ENCODE measurements at regions not wholly inside any gene's neighbourhood (a gene's known extent, or its start where the extent isn't known, plus 50 kb on each side); places are given as distances from the start of the nearest gene placed in this dataset.

DNA sequence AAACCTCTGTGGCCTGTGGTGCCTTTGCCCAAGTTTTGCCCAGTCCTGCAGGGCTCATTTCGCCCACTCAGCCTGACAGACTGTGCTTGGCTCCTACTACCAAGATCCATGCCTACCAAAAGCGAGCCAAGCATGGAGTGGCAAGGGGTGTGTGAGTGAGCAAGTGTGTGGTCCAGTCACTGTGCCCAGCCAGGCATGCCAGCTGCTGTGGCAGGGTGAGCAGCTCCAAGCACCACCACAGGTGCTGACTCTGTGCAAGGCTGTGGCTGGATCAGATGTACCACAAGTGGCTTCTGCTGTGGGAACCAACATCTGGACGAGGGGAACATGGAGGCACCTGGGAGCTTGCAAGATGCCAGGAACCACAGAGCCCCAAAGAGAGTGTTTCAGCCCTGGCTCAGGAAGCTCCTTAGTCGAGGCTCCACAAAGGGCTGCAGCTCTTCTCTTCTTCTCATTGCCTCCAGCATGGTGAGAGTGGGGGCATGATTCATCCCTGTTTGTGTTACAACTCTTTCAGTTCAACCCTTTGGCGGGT lies 1564.2 kb upstream of the MIR17HG start:
- no peak overlapping the region for H3K4me3 Mint-ChIP-seq
- peaks cover 3% of the 10 kb centered on the region for H3K9me3 Mint-ChIP-seq
- DNase-seq (ENCODE audit: low spot score in 2 of 2) = no peak
- no peak for ATAC-seq
- no peaks in the 10 kb centered on the region for H3K36me3 Mint-ChIP-seq
- no peak overlapping the region for H3K27ac Mint-ChIP-seq
- H3K4me1 Mint-ChIP-seq = no peaks in the 10 kb centered on the region

- Mint-ChIP-seq H3K36me3 (no peaks in the 10 kb centered on the region), H3K9me3 (peaks cover 3% of the 10 kb centered on the region), H3K4me1 (no peaks in the 10 kb centered on the region), H3K27ac (no peak overlapping the region), H3K4me3 (no peak overlapping the region)
- DNase-seq (ENCODE audit: low spot score in 2 of 2) = no peak
- peak; percentile 13 for ATAC-seq
Observed at GRCh38 chr13:89784161-89784809, 1563.2 kb upstream of the MIR17HG start.

DNA sequence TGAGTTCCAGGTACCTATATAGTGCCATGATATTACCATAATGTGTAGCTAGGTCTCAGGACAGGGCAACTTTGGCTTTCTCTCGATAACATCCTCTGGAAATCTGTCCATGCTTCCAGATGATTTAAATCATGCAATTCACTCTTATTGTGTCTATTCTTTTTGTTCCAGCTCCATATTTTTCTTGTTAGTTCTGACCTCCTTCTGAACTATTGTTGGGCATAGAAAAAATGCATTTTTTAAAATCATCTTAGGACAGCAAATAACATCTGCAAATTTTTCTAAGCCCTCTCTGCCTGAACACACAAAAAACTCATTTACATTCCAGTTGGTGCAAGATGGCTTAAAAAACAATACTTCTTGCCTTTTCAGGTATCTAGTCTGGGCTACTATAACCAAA lies 1561.0 kb upstream of the MIR17HG start:
- Mint-ChIP-seq H3K9me3 (no peaks in the 10 kb centered on the region), H3K4me3 (no peak overlapping the region), H3K36me3 (no peaks in the 10 kb centered on the region), H3K4me1 (no peaks in the 10 kb centered on the region), H3K27ac (no peak overlapping the region)
- DNase-seq (ENCODE audit: low spot score in 2 of 2) (no peak), ATAC-seq (no peak)

DNA sequence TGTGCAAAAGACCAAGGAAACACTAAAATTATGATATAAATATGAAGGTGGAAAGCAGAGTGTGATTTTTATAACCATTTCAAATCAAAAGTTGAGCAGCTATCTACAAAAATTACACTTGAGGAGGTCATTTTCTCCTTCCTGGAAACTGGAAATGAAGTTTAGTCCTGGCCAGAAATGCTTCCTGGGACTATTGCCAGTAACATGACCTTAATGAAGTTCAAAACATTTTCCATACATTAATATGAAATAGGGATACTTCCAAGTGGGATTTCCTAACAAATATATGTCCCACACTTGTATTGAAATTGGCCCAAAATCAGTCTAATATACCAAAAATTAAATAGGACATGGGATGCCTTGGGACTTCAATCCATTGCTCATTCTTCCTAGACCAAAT lies 1556.8 kb upstream of the MIR17HG start:
- Mint-ChIP-seq H3K36me3 (no peaks in the 10 kb centered on the region), H3K9me3 (peaks cover 4% of the 10 kb centered on the region), H3K27ac (no peak overlapping the region), H3K4me1 (no peaks in the 10 kb centered on the region), H3K4me3 (no peak overlapping the region)
- no peak for ATAC-seq
- DNase-seq (ENCODE audit: low spot score in 2 of 2) = no peak

DNA sequence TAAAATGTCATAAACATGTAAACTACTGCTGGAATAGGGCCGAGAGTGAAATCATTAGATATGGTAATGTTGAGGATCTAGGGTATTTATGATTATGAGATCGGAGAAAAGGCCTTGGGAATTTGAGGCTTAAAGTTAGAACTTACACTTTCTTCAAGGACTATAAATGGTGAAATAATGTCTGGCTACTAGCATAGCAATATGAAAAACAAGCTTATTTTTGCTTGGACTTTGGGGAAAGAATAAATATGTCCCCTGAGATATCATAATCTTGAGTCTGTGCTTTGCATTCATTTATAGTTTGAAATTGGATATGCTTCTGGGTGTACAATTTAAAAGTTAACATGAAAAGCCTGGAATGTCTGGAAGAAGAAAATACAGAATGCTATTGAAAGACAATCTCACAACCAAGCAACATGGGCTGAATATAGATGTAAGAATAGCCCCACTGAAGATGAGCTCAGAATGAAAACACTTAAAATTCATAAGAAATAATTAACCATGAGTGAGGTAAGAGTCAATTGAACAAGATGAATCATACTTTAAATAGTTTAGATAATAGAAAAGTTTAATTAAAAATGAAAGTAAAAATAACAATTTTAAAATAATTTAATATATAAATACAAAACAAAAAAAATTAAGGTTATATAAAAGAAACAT lies 1555.4 kb upstream of the MIR17HG start:
- no peak for ATAC-seq
- DNase-seq (ENCODE audit: low spot score in 2 of 2) = no peak
- H3K36me3 Mint-ChIP-seq = no peaks in the 10 kb centered on the region
- no peak overlapping the region for H3K27ac Mint-ChIP-seq
- H3K4me3 Mint-ChIP-seq = no peak overlapping the region
- no peaks in the 10 kb centered on the region for H3K4me1 Mint-ChIP-seq
- H3K9me3 Mint-ChIP-seq = peaks cover 5% of the 10 kb centered on the region

DNA sequence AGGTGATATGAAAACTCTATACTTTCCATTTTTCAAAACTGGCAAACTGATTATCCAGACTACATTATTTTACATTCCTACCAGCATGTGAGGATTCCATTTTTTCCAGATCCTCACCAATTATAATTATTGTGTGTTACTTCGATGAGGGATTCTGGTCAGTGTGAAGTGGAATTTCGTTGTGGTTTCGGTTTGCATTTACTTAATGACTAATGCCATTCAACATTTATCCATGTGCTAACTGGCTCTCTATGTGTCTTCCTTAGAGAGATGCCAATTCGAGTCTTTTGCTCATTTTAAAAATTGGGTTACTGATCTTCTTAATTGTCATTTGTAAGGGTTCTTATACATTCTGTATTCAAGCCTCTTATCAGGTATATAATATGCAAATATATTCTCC lies 1551.3 kb upstream of the MIR17HG start:
- no peak for DNase-seq (ENCODE audit: low spot score in 2 of 2)
- H3K36me3 Mint-ChIP-seq = no peaks in the 10 kb centered on the region
- no peak for ATAC-seq
- H3K27ac Mint-ChIP-seq = no peak overlapping the region
- H3K4me1 Mint-ChIP-seq = no peaks in the 10 kb centered on the region
- H3K4me3 Mint-ChIP-seq = no peak overlapping the region
- H3K9me3 Mint-ChIP-seq = peaks cover 9% of the 10 kb centered on the region

GRCh38 chr13:89803839-89804238 lies 1543.6 kb upstream of the MIR17HG start:
- Mint-ChIP-seq H3K27ac (no peak overlapping the region), H3K4me1 (no peaks in the 10 kb centered on the region), H3K36me3 (no peaks in the 10 kb centered on the region), H3K9me3 (peaks cover 7% of the 10 kb centered on the region), H3K4me3 (no peak overlapping the region)
- DNase-seq (ENCODE audit: low spot score in 2 of 2) (no peak), ATAC-seq (no peak)

DNA sequence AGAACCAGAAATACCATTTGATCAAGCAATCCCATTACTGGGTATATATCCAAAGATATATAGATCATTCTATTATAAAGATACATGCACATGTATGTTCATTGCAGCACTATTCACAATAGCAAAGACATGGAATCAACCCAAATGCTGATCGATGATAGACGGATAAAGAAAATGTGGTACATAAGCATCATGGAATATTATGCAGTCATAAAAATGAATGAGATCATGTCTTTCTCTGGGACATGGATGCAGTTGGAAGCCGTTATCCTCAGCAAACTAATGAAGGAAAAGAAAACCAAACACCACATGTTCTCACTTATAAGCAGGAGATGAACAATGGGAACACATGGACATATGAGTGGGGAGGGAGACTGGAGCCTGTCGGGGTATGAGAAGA lies 1540.9 kb upstream of the MIR17HG start:
- peaks cover 5% of the 10 kb centered on the region for H3K9me3 Mint-ChIP-seq
- no peaks in the 10 kb centered on the region for H3K4me1 Mint-ChIP-seq
- H3K4me3 Mint-ChIP-seq = no peak overlapping the region
- H3K36me3 Mint-ChIP-seq = no peaks in the 10 kb centered on the region
- DNase-seq (ENCODE audit: low spot score in 2 of 2) (no peak), ATAC-seq (no peak)
- H3K27ac Mint-ChIP-seq = no peak overlapping the region

GRCh38 chr13:89812856-89813255 lies 1534.6 kb upstream of the MIR17HG start:
- H3K4me1 Mint-ChIP-seq = no peaks in the 10 kb centered on the region
- H3K9me3 Mint-ChIP-seq = peaks cover 8% of the 10 kb centered on the region
- no peaks in the 10 kb centered on the region for H3K36me3 Mint-ChIP-seq
- no peak overlapping the region for H3K4me3 Mint-ChIP-seq
- ATAC-seq (no peak), DNase-seq (ENCODE audit: low spot score in 2 of 2) (no peak)
- no peak overlapping the region for H3K27ac Mint-ChIP-seq

DNA sequence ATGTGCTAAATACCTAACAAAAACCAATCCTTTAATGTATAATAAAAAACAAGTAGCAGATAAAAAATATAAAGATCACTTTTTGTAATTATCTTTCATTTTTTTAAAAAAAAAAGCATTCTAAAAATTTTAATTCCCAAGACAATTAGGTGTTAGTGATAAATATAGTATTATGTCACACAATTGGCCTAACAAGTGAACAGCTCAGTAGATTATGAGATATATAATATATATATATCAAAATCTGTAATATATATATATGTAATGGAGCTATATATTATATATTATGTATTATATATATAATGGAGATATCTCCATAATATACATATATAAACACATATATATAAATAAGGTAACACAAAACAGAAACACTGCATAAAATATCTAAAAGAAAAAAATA lies 1531.1 kb upstream of the MIR17HG start:
- no peak overlapping the region for H3K27ac Mint-ChIP-seq
- no peaks in the 10 kb centered on the region for H3K4me1 Mint-ChIP-seq
- peaks cover 8% of the 10 kb centered on the region for H3K9me3 Mint-ChIP-seq
- no peak for ATAC-seq
- DNase-seq (ENCODE audit: low spot score in 2 of 2) = no peak
- no peak overlapping the region for H3K4me3 Mint-ChIP-seq
- no peaks in the 10 kb centered on the region for H3K36me3 Mint-ChIP-seq

- Mint-ChIP-seq H3K9me3 (peaks cover 2% of the 10 kb centered on the region), H3K4me1 (no peaks in the 10 kb centered on the region), H3K36me3 (no peaks in the 10 kb centered on the region), H3K27ac (no peak overlapping the region), H3K4me3 (no peak overlapping the region)
- no peak for DNase-seq (ENCODE audit: low spot score in 2 of 2)
- ATAC-seq = no peak
Observed at GRCh38 chr13:89822467-89822866, 1525.0 kb upstream of the MIR17HG start.

- Mint-ChIP-seq H3K36me3 (no peaks in the 10 kb centered on the region), H3K9me3 (peaks cover under 1% of the 10 kb centered on the region), H3K27ac (no peak overlapping the region), H3K4me3 (no peak overlapping the region), H3K4me1 (no peaks in the 10 kb centered on the region)
- DNase-seq (ENCODE audit: low spot score in 2 of 2) (no peak), ATAC-seq (no peak)
Observed at GRCh38 chr13:89827552-89827951, 1519.9 kb upstream of the MIR17HG start.

DNA sequence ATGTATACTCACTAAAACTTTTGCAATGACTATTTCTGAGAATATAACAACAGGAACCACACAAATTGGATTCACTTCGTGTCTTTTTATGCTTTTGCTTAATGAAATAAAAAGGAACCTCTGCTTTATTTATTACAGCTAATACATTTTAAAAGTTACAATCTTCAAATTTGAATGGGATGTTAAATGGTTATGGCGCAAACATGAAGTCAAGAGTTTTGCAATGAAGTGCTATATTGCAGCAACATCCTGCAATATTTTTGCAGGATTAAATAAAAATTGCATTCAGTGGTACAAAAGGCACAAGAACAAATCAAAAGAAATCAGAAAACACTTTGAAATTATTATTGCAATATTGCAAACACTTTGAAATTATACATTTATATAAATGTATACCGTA lies 1519.0 kb upstream of the MIR17HG start:
- Mint-ChIP-seq H3K27ac (no peak overlapping the region), H3K36me3 (no peaks in the 10 kb centered on the region), H3K4me1 (no peaks in the 10 kb centered on the region), H3K4me3 (no peak overlapping the region), H3K9me3 (no peaks in the 10 kb centered on the region)
- DNase-seq (ENCODE audit: low spot score in 2 of 2) (no peak), ATAC-seq (no peak)

DNA sequence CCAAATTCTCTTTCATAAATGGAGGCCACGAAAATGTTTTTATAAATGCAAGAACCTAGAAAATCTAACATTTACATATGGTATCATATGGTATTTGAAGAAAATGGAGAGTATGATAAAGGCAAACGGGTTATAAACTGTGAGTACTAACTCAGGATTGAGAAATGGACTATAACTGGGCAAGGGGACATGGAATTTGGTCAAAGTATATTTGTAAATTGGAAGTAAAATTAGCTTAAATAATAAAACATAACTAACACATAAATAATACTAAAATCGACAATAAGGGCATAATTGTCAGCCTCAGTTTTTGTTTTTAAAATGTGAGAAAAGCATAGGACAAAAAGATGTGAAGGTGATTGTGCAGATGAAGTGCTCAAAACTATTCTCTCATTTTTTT lies 1516.3 kb upstream of the MIR17HG start:
- Mint-ChIP-seq H3K4me3 (no peak overlapping the region), H3K9me3 (peaks cover 4% of the 10 kb centered on the region), H3K36me3 (no peaks in the 10 kb centered on the region), H3K27ac (no peak overlapping the region), H3K4me1 (no peaks in the 10 kb centered on the region)
- DNase-seq (ENCODE audit: low spot score in 2 of 2) (no peak), ATAC-seq (no peak)

DNA sequence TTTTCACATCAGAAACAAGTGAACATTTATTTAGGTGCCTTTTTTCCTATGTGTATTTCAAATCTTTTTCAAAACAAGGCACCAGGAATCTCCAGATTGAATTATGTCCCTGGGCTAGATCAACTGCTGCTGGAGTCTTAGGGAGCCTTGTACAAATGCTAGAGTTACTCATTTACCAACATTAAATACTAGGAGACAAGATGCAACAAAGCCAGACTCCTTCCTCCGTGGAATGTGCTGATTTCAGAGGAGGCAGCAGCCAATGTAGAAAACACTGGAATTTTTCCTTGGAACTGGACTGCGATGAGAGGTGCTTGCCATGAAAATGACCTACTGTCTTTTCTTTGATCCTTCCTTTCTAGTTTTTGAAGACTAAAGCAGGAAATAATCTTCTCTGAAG lies 1514.7 kb upstream of the MIR17HG start:
- ATAC-seq (no peak), DNase-seq (ENCODE audit: low spot score in 2 of 2) (no peak)
- Mint-ChIP-seq H3K4me3 (no peak overlapping the region), H3K36me3 (no peaks in the 10 kb centered on the region), H3K27ac (no peak overlapping the region), H3K4me1 (no peaks in the 10 kb centered on the region), H3K9me3 (peaks cover 8% of the 10 kb centered on the region)

DNA sequence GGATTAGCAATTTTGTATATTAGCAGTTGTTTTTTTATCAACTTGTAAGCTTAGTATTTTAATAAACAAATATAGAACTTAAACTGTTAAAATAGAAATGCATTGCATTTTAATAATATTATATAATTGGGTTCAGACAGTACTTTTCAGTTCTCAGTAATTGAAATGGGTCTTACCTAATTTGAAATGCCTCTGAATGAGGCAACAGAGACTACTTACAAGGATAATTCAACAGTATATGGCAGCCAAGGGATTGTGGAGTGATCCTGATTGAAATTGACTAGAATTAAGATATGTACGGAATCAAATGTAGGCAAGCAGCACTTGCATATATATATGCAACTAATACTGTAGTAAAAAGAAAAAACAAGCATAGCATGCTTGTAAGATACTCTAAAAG lies 1503.9 kb upstream of the MIR17HG start:
- Mint-ChIP-seq H3K4me3 (no peak overlapping the region), H3K36me3 (no peaks in the 10 kb centered on the region), H3K9me3 (peaks cover 7% of the 10 kb centered on the region), H3K4me1 (no peaks in the 10 kb centered on the region), H3K27ac (no peak overlapping the region)
- ATAC-seq = no peak
- no peak for DNase-seq (ENCODE audit: low spot score in 2 of 2)
